HEK293 (cell line): ENCODE measurements at regions not wholly inside any gene's neighbourhood (a gene's known extent, or its start where the extent isn't known, plus 50 kb on each side); places are given as distances from the start of the nearest gene placed in this dataset.
"Not testable (repeated sequence)": the region's sequence is repeated elsewhere in the genome, so short reads cannot be mapped to it uniquely, and the experiment has no call there.

Experiments used
- CTCF ChIA-PET: fragments of 350-600 bp; formaldehyde crosslinking; extraction: SDS; loops from one replicate; lab custom pipeline; 2021; ENCODE audit warnings: antibody characterized with exemption; lab: Yijun Ruan, JAX
- POLR2A ChIA-PET: fragments of 300-600 bp; formaldehyde crosslinking; extraction: SDS; loops from one replicate; lab custom pipeline; 2020; ENCODE audit warnings: antibody characterized with exemption, inconsistent platforms; lab: Yijun Ruan, JAX
- H3K27ac ChIP-seq: fragments of 200-500 bp; sonication (Bioruptor generic); 2 replicates; pipeline ENCODE4 v1.5.1; 2014; ENCODE audit warnings: low read depth, low read length, control low read depth, inconsistent platforms; ENCODE audit errors: extremely low read depth
- H3K36me3 ChIP-seq, 2 experiments: fragments of 200-500 bp in 1 of 2; sonication (Bioruptor generic) in 1 of 2; 1 replicate in 1 of 2; 2 replicates in 1 of 2; pipeline ENCODE4 v1.5.1; 2014 to 2017; ENCODE audit warnings: inconsistent platforms in 2 of 2, low read length in 2 of 2; ENCODE audit not compliant: control insufficient read depth in 2 of 2, insufficient read depth in 1 of 2
- H3K4me1 ChIP-seq: fragments of 200-500 bp; sonication (Bioruptor generic); 2 replicates; pipeline ENCODE4 v1.5.1; 2014; ENCODE audit warnings: mild to moderate bottlenecking, low read length, inconsistent platforms; ENCODE audit not compliant: control insufficient read depth, insufficient read depth
- H3K4me3 ChIP-seq: 2 replicates; pipeline ENCODE4 v1.5.1; 2011; ENCODE audit warnings: low read depth, mild to moderate bottlenecking, control low read depth, low read length, moderate library complexity
- H3K9me3 ChIP-seq: fragments of 200-500 bp; sonication (Bioruptor generic); 2 replicates; pipeline ENCODE4 v1.5.1; 2014; ENCODE audit warnings: low read depth, low read length, inconsistent platforms; ENCODE audit not compliant: control insufficient read depth, insufficient read depth
- GFI1B ChIP-seq: fragments of 450-650 bp; formaldehyde crosslinking; IDR thresholded peaks from 2 replicates; pipeline ENCODE4 v1.5.1; 2016; ENCODE audit warnings: missing biosample characterization, missing genetic modification characterization
- SALL2 ChIP-seq: fragments of 450-650 bp; formaldehyde crosslinking; IDR thresholded peaks from 2 replicates; pipeline ENCODE4 v1.5.0; 2017; ENCODE audit warnings: missing biosample characterization, mild to moderate bottlenecking, missing genetic modification characterization, borderline replicate concordance
- SCRT1 ChIP-seq: fragments of 450-650 bp; formaldehyde crosslinking; IDR thresholded peaks from 2 replicates; pipeline ENCODE4 v1.5.1; 2016; ENCODE audit warnings: missing biosample characterization, missing genetic modification characterization, borderline replicate concordance
- SCRT2 ChIP-seq: fragments of 450-650 bp; formaldehyde crosslinking; IDR thresholded peaks from 2 replicates; pipeline ENCODE4 v1.5.1; 2016; ENCODE audit warnings: missing biosample characterization, missing genetic modification characterization
- ZBTB11 ChIP-seq: fragments of 450-650 bp; formaldehyde crosslinking; conservative IDR thresholded peaks from 2 replicates; pipeline ENCODE4 v1.5.1; 2016; ENCODE audit warnings: low read depth, missing biosample characterization, missing genetic modification characterization
- ZNF157 ChIP-seq: fragments of 450-650 bp; formaldehyde crosslinking; IDR thresholded peaks from 2 replicates; pipeline ENCODE4 v1.5.1; 2016; ENCODE audit warnings: missing biosample characterization, missing genetic modification characterization
- ZNF202 ChIP-seq: fragments of 450-650 bp; formaldehyde crosslinking; IDR thresholded peaks from 2 replicates; pipeline ENCODE4 v1.5.1; 2016; ENCODE audit warnings: missing biosample characterization, missing genetic modification characterization, borderline replicate concordance
- ZNF558 ChIP-seq: fragments of 450-650 bp; formaldehyde crosslinking; IDR thresholded peaks from 2 replicates; pipeline ENCODE4 v1.5.1; 2016; ENCODE audit warnings: missing biosample characterization, missing genetic modification characterization
- ZNF664 ChIP-seq: fragments of 450-650 bp; formaldehyde crosslinking; IDR thresholded peaks from 2 replicates; pipeline ENCODE4 v1.5.1; 2016; ENCODE audit warnings: missing biosample characterization, missing genetic modification characterization
- ZNF76 ChIP-seq: fragments of 450-650 bp; formaldehyde crosslinking; IDR thresholded peaks from 2 replicates; pipeline ENCODE4; 2016; ENCODE audit warnings: low read depth, missing biosample characterization, missing genetic modification characterization, borderline replicate concordance
- TF ChIP-seq, protein P1 (sequence below): fragments of 450-650 bp; formaldehyde crosslinking; IDR thresholded peaks from 2 replicates; pipeline ENCODE4 v1.5.1; 2016; ENCODE audit warnings: missing biosample characterization, missing genetic modification characterization
- TF ChIP-seq, protein P2 (sequence below): fragments of 450-650 bp; formaldehyde crosslinking; IDR thresholded peaks from 2 replicates; pipeline ENCODE4 v1.5.1; 2016; ENCODE audit warnings: missing biosample characterization, missing genetic modification characterization, borderline replicate concordance

GRCh38 chr14:76298896-76299295 is 77.0 kb upstream of the ESRRB start:
- Histone ChIP-seq H3K4me1 (no peaks in the 10 kb centered on the region), H3K27ac (no peak overlapping the region), H3K36me3 (no peaks in the 10 kb centered on the region), H3K9me3 (no peaks in the 10 kb centered on the region), H3K4me3 (no peak overlapping the region)
- ChIA-PET POLR2A (no interaction called here), CTCF (no interaction called here)
- TF ChIP-seq ZNF76 (tag by site-specific recombination) (no peak), SCRT1 (tag by site-specific recombination) (no peak)

DNA sequence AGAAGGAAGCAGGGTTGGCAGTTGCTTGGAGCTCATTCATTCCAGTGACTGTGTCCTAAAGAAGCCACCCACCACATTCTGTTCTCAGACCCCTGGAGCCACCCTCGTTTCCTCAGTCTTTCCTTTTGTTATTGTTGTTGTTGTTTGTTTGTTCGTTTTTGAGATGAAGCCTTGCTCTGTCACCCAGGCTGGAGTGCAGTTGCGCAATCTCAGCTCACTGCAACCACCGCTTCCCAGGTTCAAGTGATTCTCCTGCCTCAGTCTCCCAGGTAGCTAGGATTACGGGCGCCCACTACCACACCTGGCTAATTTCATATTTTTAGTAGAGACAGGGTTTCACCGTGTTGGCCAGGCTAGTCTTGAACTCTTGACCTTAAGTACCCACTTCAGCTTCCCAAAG is 72.7 kb upstream of the ESRRB start:
- POLR2A ChIA-PET, H3K4me3 ChIP-seq, H3K27ac ChIP-seq, H3K9me3 ChIP-seq, H3K36me3 ChIP-seq, H3K4me1 ChIP-seq: not testable (repeated sequence)
- CTCF ChIA-PET = interaction anchor here (0.9 kb wide), 1 partner anchor 84 kb away, joined by 3 read pairs; no protein-coding TSS in a partner anchor

DNA sequence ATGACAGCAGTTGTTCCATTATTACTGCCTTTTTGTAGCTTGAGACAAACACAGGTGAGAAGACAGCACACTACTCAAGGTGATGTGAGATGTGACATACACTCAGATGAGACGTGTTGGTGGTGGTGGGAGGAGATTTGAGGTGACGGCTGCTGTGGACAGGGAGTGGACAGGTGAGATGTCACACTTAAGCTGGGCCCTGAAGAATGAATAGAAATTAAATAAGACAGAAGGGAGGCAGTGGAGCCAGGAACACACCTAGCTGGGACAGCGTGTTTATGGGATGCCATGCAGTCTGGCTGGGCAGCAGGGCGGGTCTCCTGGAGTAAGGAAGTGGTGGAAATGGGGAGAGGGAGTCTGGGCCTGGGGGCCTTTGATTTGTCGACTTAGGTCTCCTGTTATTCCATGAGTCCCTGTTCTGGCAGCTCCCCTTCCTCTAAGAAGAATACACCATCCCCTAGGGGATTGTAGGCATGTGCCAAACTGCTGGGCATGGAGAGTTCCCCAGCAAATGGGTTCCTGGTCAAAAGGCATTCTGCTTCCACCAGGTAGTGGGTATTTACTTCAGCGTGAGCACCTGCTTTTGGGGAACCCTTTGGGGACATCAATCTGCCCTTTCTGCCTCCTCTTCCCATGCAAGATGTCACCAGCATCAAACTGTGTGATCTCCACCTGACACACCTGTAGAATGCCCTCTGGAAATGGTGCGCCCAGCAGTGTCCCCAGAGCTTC is 71.2 kb upstream of the ESRRB start:
- CTCF ChIA-PET = interaction anchor here (0.6 to 0.7 kb wide), 2 partner anchors 83 to 143 kb away, joined by 3 read pairs; no protein-coding TSS in a partner anchor
- Histone ChIP-seq H3K4me3 (no peak overlapping the region), H3K36me3 (no peaks in the 10 kb centered on the region), H3K9me3 (no peaks in the 10 kb centered on the region), H3K4me1 (no peaks in the 10 kb centered on the region), H3K27ac (no peak overlapping the region)
- POLR2A ChIA-PET = no interaction called here
- TF ChIP-seq SCRT2 (tag by site-specific recombination) = peak; percentile 42; the same call in 1 of the 2 replicates
- TF ChIP-seq ZBTB11 (tag by site-specific recombination) = no peak

- no peaks in the 10 kb centered on the region for H3K36me3 ChIP-seq
- no peaks in the 10 kb centered on the region for H3K9me3 ChIP-seq
- no peaks in the 10 kb centered on the region for H3K4me1 ChIP-seq
- no peak overlapping the region for H3K27ac ChIP-seq
- POLR2A ChIA-PET = no interaction called here
- CTCF ChIA-PET = interaction anchor here (0.6 kb wide), 2 partner anchors 9 to 143 kb away, joined by 3 to 4 read pairs; no protein-coding TSS in a partner anchor
- no peak overlapping the region for H3K4me3 ChIP-seq
- TF ChIP-seq, protein P1, sequence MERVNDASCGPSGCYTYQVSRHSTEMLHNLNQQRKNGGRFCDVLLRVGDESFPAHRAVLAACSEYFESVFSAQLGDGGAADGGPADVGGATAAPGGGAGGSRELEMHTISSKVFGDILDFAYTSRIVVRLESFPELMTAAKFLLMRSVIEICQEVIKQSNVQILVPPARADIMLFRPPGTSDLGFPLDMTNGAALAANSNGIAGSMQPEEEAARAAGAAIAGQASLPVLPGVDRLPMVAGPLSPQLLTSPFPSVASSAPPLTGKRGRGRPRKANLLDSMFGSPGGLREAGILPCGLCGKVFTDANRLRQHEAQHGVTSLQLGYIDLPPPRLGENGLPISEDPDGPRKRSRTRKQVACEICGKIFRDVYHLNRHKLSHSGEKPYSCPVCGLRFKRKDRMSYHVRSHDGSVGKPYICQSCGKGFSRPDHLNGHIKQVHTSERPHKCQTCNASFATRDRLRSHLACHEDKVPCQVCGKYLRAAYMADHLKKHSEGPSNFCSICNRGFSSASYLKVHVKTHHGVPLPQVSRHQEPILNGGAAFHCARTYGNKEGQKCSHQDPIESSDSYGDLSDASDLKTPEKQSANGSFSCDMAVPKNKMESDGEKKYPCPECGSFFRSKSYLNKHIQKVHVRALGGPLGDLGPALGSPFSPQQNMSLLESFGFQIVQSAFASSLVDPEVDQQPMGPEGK (tag by site-specific recombination) = no peak
- TF ChIP-seq GFI1B (tag by site-specific recombination) = no peak
- TF ChIP-seq, protein P2, sequence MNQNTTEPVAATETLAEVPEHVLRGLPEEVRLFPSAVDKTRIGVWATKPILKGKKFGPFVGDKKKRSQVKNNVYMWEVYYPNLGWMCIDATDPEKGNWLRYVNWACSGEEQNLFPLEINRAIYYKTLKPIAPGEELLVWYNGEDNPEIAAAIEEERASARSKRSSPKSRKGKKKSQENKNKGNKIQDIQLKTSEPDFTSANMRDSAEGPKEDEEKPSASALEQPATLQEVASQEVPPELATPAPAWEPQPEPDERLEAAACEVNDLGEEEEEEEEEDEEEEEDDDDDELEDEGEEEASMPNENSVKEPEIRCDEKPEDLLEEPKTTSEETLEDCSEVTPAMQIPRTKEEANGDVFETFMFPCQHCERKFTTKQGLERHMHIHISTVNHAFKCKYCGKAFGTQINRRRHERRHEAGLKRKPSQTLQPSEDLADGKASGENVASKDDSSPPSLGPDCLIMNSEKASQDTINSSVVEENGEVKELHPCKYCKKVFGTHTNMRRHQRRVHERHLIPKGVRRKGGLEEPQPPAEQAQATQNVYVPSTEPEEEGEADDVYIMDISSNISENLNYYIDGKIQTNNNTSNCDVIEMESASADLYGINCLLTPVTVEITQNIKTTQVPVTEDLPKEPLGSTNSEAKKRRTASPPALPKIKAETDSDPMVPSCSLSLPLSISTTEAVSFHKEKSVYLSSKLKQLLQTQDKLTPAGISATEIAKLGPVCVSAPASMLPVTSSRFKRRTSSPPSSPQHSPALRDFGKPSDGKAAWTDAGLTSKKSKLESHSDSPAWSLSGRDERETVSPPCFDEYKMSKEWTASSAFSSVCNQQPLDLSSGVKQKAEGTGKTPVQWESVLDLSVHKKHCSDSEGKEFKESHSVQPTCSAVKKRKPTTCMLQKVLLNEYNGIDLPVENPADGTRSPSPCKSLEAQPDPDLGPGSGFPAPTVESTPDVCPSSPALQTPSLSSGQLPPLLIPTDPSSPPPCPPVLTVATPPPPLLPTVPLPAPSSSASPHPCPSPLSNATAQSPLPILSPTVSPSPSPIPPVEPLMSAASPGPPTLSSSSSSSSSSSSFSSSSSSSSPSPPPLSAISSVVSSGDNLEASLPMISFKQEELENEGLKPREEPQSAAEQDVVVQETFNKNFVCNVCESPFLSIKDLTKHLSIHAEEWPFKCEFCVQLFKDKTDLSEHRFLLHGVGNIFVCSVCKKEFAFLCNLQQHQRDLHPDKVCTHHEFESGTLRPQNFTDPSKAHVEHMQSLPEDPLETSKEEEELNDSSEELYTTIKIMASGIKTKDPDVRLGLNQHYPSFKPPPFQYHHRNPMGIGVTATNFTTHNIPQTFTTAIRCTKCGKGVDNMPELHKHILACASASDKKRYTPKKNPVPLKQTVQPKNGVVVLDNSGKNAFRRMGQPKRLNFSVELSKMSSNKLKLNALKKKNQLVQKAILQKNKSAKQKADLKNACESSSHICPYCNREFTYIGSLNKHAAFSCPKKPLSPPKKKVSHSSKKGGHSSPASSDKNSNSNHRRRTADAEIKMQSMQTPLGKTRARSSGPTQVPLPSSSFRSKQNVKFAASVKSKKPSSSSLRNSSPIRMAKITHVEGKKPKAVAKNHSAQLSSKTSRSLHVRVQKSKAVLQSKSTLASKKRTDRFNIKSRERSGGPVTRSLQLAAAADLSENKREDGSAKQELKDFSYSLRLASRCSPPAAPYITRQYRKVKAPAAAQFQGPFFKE (tag by site-specific recombination) = no peak
- no peak for TF ChIP-seq ZNF664
- TF ChIP-seq ZNF202 (tag by site-specific recombination) = no peak
- no peak for TF ChIP-seq SALL2 (tag by site-specific recombination)
- no peak for TF ChIP-seq ZNF157 (tag by site-specific recombination)
- TF ChIP-seq ZNF558 (tag by site-specific recombination) = no peak
These were observed 70.6 kb upstream of the ESRRB start for GRCh38 chr14:76305268-76305826.
